ENCODE measurements at regions not wholly inside any gene's neighbourhood (a gene's known extent, or its start where the extent isn't known, plus 50 kb on each side); places are given as distances from the start of the nearest gene placed in this dataset.

DNA sequence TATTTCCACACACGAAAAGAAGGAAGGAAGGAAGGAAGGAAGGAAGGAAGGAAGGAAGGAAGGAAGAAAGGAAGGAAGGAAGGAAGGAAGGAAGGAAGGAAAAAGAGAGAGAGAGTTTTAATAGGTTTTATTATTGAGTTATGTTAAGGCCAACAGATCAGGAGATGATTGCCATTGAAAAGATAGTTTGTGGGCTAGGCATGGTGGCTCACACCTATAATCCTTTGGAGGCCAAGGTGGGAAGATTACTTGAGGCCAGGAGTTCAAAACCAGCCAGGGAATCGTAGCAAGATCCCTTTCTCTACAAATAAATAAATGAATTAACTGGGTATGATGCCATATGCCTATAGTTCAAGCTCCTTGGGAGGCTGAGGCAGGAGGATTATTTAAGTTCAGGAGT is 877.2 kb downstream of the TLE4 start:
- TF ChIP-seq POLR2A (IDR thresholded peaks at IDR 0.05) = no peak
- TF ChIP-seq, protein P1, sequence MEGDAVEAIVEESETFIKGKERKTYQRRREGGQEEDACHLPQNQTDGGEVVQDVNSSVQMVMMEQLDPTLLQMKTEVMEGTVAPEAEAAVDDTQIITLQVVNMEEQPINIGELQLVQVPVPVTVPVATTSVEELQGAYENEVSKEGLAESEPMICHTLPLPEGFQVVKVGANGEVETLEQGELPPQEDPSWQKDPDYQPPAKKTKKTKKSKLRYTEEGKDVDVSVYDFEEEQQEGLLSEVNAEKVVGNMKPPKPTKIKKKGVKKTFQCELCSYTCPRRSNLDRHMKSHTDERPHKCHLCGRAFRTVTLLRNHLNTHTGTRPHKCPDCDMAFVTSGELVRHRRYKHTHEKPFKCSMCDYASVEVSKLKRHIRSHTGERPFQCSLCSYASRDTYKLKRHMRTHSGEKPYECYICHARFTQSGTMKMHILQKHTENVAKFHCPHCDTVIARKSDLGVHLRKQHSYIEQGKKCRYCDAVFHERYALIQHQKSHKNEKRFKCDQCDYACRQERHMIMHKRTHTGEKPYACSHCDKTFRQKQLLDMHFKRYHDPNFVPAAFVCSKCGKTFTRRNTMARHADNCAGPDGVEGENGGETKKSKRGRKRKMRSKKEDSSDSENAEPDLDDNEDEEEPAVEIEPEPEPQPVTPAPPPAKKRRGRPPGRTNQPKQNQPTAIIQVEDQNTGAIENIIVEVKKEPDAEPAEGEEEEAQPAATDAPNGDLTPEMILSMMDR (IDR thresholded peaks at IDR 0.05) = no peak
